ENCODE measurements at regions not wholly inside any gene's neighbourhood (a gene's known extent, or its start where the extent isn't known, plus 50 kb on each side); places are given as distances from the start of the nearest gene placed in this dataset.

GRCh38 chr4:187238646-187239045 is 515.0 kb upstream of the FAT1 start:
- H3K36me3 ChIP-seq: no peaks in the 10 kb centered on the region
- Mint-ChIP-seq H3K27me3 (ENCODE audit: insufficient read depth, low read depth) (peaks cover 3% of the 10 kb centered on the region), H3K36me3 (no peaks in the 10 kb centered on the region), H3K27ac (no peak overlapping the region), H3K4me3 (no peak overlapping the region), H3K9me3 (no peaks in the 10 kb centered on the region), H3K4me1 (peaks cover 11% of the 10 kb centered on the region)
- TF ChIP-seq CTCF (IDR thresholded peaks at IDR 0.05) (no peak), EZH2 (IDR thresholded peaks at IDR 0.05) (no peak), EZH2phosphoT487 (IDR thresholded peaks at IDR 0.05) (no peak)
- H2AFZ ChIP-seq (replicated peaks): no peak overlapping the region
- H3K9me3 ChIP-seq (ENCODE audit: low read depth): peaks cover under 1% of the 10 kb centered on the region
- no peaks in the 10 kb centered on the region for H4K20me1 ChIP-seq (ENCODE audit: low read depth)
- no peak overlapping the region for H3K27ac ChIP-seq
- no peak overlapping the region for H3K4me2 ChIP-seq
- no peaks in the 10 kb centered on the region for H3K79me2 ChIP-seq (ENCODE audit: low read depth)
- H3F3A ChIP-seq (ENCODE audit: low read depth): no peaks in the 10 kb centered on the region
- DNase-seq (ENCODE audit: low spot score): no peak
- H3K27me3 ChIP-seq: no peaks in the 10 kb centered on the region
- H3K9ac ChIP-seq: no peak overlapping the region
- no peak overlapping the region for H3K4me3 ChIP-seq
- H3K4me1 ChIP-seq: peaks cover 12% of the 10 kb centered on the region

- no peaks in the 10 kb centered on the region for H3K27me3 ChIP-seq
- H4K20me1 ChIP-seq (ENCODE audit: low read depth): no peaks in the 10 kb centered on the region
- H2AFZ ChIP-seq (replicated peaks): no peak overlapping the region
- H3K4me1 ChIP-seq: peaks cover 28% of the 10 kb centered on the region
- DNase-seq (ENCODE audit: low spot score): no peak
- Mint-ChIP-seq H3K4me1 (no peaks in the 10 kb centered on the region), H3K4me3 (no peak overlapping the region), H3K27ac (no peak overlapping the region), H3K36me3 (no peaks in the 10 kb centered on the region), H3K9me3 (no peaks in the 10 kb centered on the region), H3K27me3 (ENCODE audit: insufficient read depth, low read depth) (peaks cover 2% of the 10 kb centered on the region)
- H3F3A ChIP-seq (ENCODE audit: low read depth): no peaks in the 10 kb centered on the region
- H3K27ac ChIP-seq: no peak overlapping the region
- no peak overlapping the region for H3K4me2 ChIP-seq
- H3K9me3 ChIP-seq (ENCODE audit: low read depth): no peaks in the 10 kb centered on the region
- no peak overlapping the region for H3K4me3 ChIP-seq
- H3K9ac ChIP-seq: no peak overlapping the region
- H3K79me2 ChIP-seq (ENCODE audit: low read depth): no peaks in the 10 kb centered on the region
- no peak for TF ChIP-seq EZH2phosphoT487 (IDR thresholded peaks at IDR 0.05)
- H3K36me3 ChIP-seq: no peaks in the 10 kb centered on the region
Measured at GRCh38 chr4:187251896-187252295, 528.2 kb upstream of the FAT1 start.

GRCh38 chr4:187256897-187257296 is 533.2 kb upstream of the FAT1 start:
- no peaks in the 10 kb centered on the region for H3K9me3 Mint-ChIP-seq
- H3K27me3 ChIP-seq: no peaks in the 10 kb centered on the region
- H3F3A ChIP-seq (ENCODE audit: low read depth): peaks cover 25% of the 10 kb centered on the region
- H3K4me3 Mint-ChIP-seq: no peak overlapping the region
- no peaks in the 10 kb centered on the region for H4K20me1 ChIP-seq (ENCODE audit: low read depth)
- H3K4me1 ChIP-seq: peaks cover 33% of the 10 kb centered on the region
- no peak overlapping the region for H3K27ac Mint-ChIP-seq
- H3K36me3 ChIP-seq: no peaks in the 10 kb centered on the region
- H3K4me3 ChIP-seq: no peak overlapping the region
- H3K9ac ChIP-seq: no peak overlapping the region
- no peak overlapping the region for H3K4me2 ChIP-seq
- H3K36me3 Mint-ChIP-seq: no peaks in the 10 kb centered on the region
- DNase-seq (ENCODE audit: low spot score): peak; percentile 22
- H2AFZ ChIP-seq (replicated peaks): no peak overlapping the region
- TF ChIP-seq EZH2 (IDR thresholded peaks at IDR 0.05) (no peak), CTCF (IDR thresholded peaks at IDR 0.05) (no peak), EZH2phosphoT487 (IDR thresholded peaks at IDR 0.05) (no peak)
- no peaks in the 10 kb centered on the region for H3K9me3 ChIP-seq (ENCODE audit: low read depth)
- H3K79me2 ChIP-seq (ENCODE audit: low read depth): no peaks in the 10 kb centered on the region
- H3K4me1 Mint-ChIP-seq: no peaks in the 10 kb centered on the region
- no peak overlapping the region for H3K27ac ChIP-seq
- no peaks in the 10 kb centered on the region for H3K27me3 Mint-ChIP-seq (ENCODE audit: insufficient read depth, low read depth)

DNA sequence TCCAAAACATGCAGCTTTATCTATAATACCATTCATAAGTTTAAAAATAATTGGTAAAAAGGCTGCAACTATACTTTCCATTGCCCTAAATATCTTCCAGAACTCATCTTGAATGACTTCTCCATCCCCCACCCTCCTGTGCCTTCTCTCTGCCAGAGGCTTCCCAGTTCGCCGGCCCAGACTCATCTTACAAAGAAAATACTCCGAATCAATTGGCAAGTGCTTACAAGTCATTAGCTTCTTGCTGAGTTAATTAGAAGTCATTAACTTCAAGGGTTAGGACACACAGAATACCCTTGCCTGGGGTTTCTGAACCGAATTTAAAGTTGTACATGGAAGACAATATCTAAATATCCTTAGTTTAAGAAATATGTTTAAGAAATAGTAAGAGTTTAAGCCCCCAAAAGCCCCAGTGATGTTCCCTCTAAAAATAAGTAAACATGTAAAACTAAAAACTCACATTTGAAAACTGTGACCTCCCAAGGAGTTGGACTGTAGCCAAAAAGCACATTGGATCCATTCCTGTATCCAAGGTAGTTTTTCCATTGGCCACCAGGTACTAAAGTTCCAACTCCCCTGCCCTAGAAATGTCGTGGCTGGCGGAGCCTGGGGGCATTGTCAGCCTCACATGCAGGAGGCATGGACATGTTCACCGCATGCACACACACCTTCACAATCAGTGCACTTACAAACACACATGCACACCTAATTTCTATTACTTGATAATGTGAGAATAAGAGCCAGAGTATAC is 535.2 kb upstream of the FAT1 start:
- Histone ChIP-seq H3K4me1 (peaks cover 33% of the 10 kb centered on the region), H3K27me3 (no peaks in the 10 kb centered on the region), H3K4me3 (no peak overlapping the region), H3F3A (ENCODE audit: low read depth) (peaks cover 25% of the 10 kb centered on the region), H3K27ac (no peak overlapping the region), H3K36me3 (no peaks in the 10 kb centered on the region), H4K20me1 (ENCODE audit: low read depth) (no peaks in the 10 kb centered on the region), H3K79me2 (ENCODE audit: low read depth) (no peaks in the 10 kb centered on the region), H3K4me2 (peak overlapping the region; percentile 63), H3K9me3 (ENCODE audit: low read depth) (no peaks in the 10 kb centered on the region), H3K9ac (no peak overlapping the region), H2AFZ (replicated peaks) (no peak overlapping the region)
- Mint-ChIP-seq H3K36me3 (no peaks in the 10 kb centered on the region), H3K4me3 (no peak overlapping the region), H3K9me3 (no peaks in the 10 kb centered on the region), H3K27me3 (ENCODE audit: insufficient read depth, low read depth) (no peaks in the 10 kb centered on the region), H3K4me1 (no peaks in the 10 kb centered on the region), H3K27ac (no peak overlapping the region)
- DNase-seq (ENCODE audit: low spot score): peak; percentile 64
- TF ChIP-seq EZH2 (IDR thresholded peaks at IDR 0.05): no peak

Measured in neural progenitor cell (in vitro differentiated cells).